ENCODE measurements at regions not wholly inside any gene's neighbourhood (a gene's known extent, or its start where the extent isn't known, plus 50 kb on each side); places are given as distances from the start of the nearest gene placed in this dataset.

- no peak for TF ChIP-seq CTCF (conservative IDR thresholded peaks at IDR 0.05; ENCODE audit: low read depth)
- no peak for DNase-seq (ENCODE audit: low spot score)
- ChIA-PET CTCF (no interaction called here), POLR2A (ENCODE audit: low non-redundant PET) (no interaction called here)
- H3K27ac ChIP-seq: no peak overlapping the region
Observed at GRCh38 chr3:72022027-72022426, 237.1 kb upstream of the PROK2 start.

GRCh38 chr3:72021531-72021930 is 236.6 kb upstream of the PROK2 start:
- CTCF ChIA-PET: no interaction called here
- TF ChIP-seq CTCF (conservative IDR thresholded peaks at IDR 0.05; ENCODE audit: low read depth): no peak
- H3K27ac ChIP-seq: no peak overlapping the region
- POLR2A ChIA-PET (ENCODE audit: low non-redundant PET): no interaction called here
- DNase-seq (ENCODE audit: low spot score): no peak

- DNase-seq (ENCODE audit: low spot score): no peak
- TF ChIP-seq CTCF (conservative IDR thresholded peaks at IDR 0.05; ENCODE audit: low read depth): no peak
- POLR2A ChIA-PET (ENCODE audit: low non-redundant PET): no interaction called here
Observed at GRCh38 chr3:72018343-72018984, 233.5 kb upstream of the PROK2 start.

GRCh38 chr3:72017935-72018334 is 233.0 kb upstream of the PROK2 start:
- CTCF ChIA-PET: no interaction called here
- no peak overlapping the region for H3K27ac ChIP-seq
- DNase-seq (ENCODE audit: low spot score): no peak
- TF ChIP-seq CTCF (conservative IDR thresholded peaks at IDR 0.05; ENCODE audit: low read depth): no peak
- POLR2A ChIA-PET (ENCODE audit: low non-redundant PET): no interaction called here

More at GRCh38 chr3:72018343-72018984, 233.5 kb upstream of the PROK2 start:
- H3K27ac ChIP-seq: no peak overlapping the region
- CTCF ChIA-PET: no interaction called here

GRCh38 chr3:72017311-72017710 is 232.4 kb upstream of the PROK2 start:
- ChIA-PET CTCF (no interaction called here), POLR2A (ENCODE audit: low non-redundant PET) (no interaction called here)
- no peak for TF ChIP-seq CTCF (conservative IDR thresholded peaks at IDR 0.05; ENCODE audit: low read depth)
- no peak overlapping the region for H3K27ac ChIP-seq
- no peak for DNase-seq (ENCODE audit: low spot score)

GRCh38 chr3:72015463-72015862 is 230.5 kb upstream of the PROK2 start:
- DNase-seq (ENCODE audit: low spot score): no peak
- ChIA-PET CTCF (interaction anchor here (0.7 kb wide), 1 partner anchor 17 kb away, joined by 3 read pairs; no protein-coding TSS in a partner anchor), POLR2A (ENCODE audit: low non-redundant PET) (no interaction called here)
- TF ChIP-seq CTCF (conservative IDR thresholded peaks at IDR 0.05; ENCODE audit: low read depth): no peak
- H3K27ac ChIP-seq: no peak overlapping the region
